ENCODE measurements at regions not wholly inside any gene's neighbourhood (a gene's known extent, or its start where the extent isn't known, plus 50 kb on each side); places are given as distances from the start of the nearest gene placed in this dataset.
"Not testable (repeated sequence)": the region's sequence is repeated elsewhere in the genome, so short reads cannot be mapped to it uniquely, and the experiment has no call there.

GRCh38 chr5:126228934-126229333 is 194.3 kb upstream of the GRAMD2B start:
- no peak for DNase-seq (ENCODE audit: low read depth in 1 of 2, low spot score in 1 of 2)

GRCh38 chr5:126233256-126233655 is 190.0 kb upstream of the GRAMD2B start:
- DNase-seq (ENCODE audit: low read depth in 1 of 2, low spot score in 1 of 2) = no peak

- DNase-seq (ENCODE audit: low read depth in 1 of 2, low spot score in 1 of 2) = no peak
These were observed 188.5 kb upstream of the GRAMD2B start for GRCh38 chr5:126234563-126235195.

DNA sequence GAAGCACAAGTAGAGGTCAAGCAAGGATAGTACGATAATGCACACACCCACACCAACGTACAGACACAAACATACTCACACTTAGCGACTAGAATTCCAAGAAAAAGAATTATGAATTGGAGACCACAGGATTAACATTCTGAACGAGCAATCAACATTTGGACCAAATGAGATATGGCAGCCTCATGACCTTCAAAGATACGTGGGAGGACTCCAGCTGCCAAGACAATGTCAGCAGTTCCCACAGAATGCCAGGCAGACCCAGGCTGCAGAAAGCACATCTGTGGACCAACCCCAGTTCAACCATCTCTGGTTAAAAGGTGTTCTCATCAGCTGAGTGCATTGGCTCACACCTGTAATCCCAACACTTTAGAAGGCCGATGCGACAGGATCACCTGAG is 187.6 kb upstream of the GRAMD2B start:
- no peak for DNase-seq (ENCODE audit: low read depth in 1 of 2, low spot score in 1 of 2)

DNA sequence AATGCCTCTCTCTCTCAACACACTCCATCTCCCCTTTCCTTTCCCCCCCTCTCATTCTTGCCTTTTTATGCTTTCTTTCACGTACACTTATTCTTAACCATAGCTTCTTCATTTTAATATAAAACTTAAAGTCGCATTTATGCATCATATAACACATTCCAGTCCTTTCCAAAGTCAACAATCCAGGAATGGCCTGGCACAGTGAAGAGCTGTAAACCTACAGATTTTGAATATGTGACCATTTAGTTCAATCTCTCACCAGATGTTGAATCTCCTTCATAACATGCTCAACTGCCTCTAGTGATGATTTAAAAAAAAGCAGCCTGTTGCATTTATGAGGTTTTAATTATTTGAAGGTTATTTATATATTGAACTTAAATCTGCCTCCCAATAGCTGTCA is 186.2 kb upstream of the GRAMD2B start:
- DNase-seq (ENCODE audit: low read depth in 1 of 2, low spot score in 1 of 2) = no peak

DNA sequence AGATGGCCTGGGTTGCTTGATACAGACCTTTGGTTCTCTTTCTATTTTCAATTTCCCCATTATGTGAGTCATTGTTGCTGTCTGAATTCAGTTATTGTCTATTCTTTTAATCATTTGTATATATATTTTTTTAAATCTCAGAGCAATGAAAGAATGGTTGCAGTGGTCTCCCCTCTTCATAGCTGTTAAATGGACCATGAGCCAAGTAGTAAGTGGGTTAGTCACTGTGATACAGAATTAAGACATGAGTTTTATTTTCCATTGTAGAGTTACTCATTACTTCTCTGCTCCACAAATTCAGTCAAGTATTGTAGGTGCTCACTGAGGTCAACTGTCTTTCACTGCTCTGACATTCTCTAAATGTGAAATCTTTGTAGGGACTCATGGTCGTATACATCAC is 174.6 kb upstream of the GRAMD2B start:
- no peak for DNase-seq (ENCODE audit: low read depth in 1 of 2, low spot score in 1 of 2)

DNA sequence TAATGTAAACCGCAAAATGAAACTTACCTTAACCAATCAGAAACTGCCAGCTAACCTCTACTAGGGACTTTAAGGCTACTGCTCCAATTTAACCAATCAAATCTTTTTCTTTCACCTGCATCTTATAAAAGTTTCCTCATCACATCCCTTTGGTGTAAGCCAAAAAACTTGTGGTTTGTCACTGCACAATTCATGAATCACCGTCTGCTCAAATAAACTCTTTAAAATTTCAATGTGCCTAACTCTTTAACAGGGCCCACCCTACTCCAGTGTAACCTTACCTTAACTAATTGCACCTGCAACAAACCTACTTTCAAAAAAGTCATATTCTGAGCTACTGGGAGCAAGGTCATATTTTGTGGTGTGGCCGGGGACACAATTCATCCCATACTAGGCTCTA is 172.2 kb upstream of the GRAMD2B start:
- DNase-seq (ENCODE audit: low read depth in 1 of 2, low spot score in 1 of 2) = no peak

GRCh38 chr5:126253406-126253805 is 169.8 kb upstream of the GRAMD2B start:
- no peak for DNase-seq (ENCODE audit: low read depth in 1 of 2, low spot score in 1 of 2)

GRCh38 chr5:126263591-126264184 is 159.5 kb upstream of the GRAMD2B start:
- DNase-seq (ENCODE audit: low read depth in 1 of 2, low spot score in 1 of 2) = no peak

DNA sequence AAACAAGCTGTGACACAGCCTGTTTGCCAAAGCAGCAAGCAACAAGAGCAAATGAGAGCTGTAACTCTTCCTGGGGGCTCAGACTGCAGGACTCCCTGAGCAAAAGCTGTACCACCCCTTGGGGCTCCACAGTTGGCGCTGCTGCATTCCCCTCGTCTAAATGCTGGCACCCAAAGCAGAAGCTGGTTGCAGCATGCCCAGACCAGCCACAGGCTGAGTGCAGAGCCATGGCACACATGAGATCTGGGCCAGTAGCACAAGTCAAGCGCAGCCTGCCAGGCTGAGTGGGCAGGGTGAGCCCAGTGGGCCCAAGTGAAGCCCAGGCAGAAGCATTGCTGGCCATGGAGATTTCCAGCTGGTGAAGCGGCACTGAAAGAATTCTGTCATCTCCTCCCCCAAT is 157.3 kb upstream of the GRAMD2B start:
- no peak for DNase-seq (ENCODE audit: low read depth in 1 of 2, low spot score in 1 of 2)

DNA sequence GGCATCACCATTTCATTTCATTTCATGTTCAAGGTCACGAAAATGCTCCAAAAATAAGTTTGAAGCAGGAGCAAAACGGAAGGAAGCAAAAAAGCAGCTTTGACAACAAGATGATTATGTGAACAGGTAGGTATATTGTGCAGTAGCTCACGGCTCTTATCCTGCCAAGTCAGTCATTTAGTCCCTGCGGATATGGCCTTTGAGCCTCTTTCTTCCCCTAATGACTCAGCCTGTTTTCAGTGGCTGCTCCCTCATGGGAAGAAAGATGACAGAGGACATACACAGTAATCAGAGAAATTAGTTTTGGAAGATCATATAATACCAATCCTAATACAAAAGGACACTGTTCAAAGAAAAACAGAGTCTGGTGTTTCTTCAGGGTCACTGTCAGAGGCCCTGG is 155.8 kb upstream of the GRAMD2B start:
- DNase-seq (ENCODE audit: low read depth in 1 of 2, low spot score in 1 of 2) = no peak

- no peak for DNase-seq (ENCODE audit: low read depth in 1 of 2, low spot score in 1 of 2)
These were observed 154.4 kb upstream of the GRAMD2B start for GRCh38 chr5:126268697-126269315.

DNA sequence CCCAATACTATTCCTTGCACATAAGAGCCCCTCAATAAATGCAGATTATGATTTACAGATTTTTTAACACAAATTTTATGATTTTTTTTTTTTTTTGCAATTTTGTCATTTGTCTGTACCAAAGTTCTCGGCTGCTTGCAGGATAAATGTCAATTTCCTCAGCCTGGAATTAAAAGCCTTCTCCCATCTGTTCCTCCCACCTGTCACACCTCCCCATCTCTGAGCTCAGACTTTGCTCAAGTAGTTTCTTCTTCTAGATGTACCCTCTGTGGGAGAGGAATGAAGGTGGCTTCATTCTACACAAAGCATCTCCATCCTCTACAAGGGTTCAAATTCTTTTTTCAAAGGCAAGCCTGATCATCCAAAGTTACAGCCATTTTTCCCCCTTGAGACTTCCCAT is 153.7 kb upstream of the GRAMD2B start:
- no peak for DNase-seq (ENCODE audit: low read depth in 1 of 2, low spot score in 1 of 2)

DNA sequence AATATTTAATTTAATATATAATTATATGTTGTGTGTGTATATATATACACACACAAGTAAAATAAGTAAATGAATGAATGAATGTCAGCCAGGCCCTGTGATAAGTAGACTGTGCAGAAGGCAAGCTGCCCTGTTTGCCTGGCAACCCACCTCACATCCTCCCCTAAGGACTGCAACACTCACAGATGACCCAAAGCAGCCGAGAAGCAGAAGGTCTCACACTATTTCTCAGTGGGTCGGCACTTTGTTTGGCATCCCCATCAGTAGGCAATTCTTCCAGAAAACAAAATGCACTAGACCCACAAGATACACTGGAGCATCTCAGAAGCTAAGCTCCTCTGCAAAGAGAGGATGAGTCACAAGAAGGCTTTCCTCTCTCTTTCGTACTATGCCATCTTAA is 152.1 kb upstream of the GRAMD2B start:
- DNase-seq (ENCODE audit: low read depth in 1 of 2, low spot score in 1 of 2) = no peak

DNA sequence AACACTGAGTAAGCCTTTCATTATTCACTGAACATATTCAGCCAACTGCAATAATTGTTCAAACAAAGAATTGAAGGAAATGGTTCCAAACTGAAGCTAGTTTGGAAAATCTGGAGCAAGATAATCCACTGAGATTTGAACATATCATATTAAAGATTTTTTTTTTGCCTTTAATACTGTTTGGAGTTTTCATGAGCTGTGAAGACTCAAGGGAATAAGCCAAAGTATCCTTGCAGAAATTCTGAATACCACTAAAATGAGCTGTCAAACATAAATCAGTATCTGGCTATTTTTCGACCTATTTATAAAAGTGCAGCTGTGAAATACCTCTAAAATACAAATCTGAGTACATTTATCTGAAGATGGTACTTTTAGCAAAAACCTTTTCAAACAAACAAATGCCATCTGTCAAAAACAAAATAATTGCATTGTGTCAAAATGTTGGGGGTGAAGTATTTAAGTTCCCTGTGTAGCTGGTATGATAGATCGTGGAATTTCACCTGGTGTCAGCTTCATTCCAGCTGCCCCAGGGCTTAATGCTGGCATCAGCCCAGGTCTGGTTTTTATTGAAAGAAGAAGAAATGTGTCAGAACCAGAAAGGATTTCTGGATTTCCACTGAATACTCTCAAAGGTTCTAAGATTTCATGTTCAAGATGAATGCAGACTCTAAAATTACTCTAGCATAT is 149.0 kb upstream of the GRAMD2B start:
- no peak for DNase-seq (ENCODE audit: low read depth in 1 of 2, low spot score in 1 of 2)

DNA sequence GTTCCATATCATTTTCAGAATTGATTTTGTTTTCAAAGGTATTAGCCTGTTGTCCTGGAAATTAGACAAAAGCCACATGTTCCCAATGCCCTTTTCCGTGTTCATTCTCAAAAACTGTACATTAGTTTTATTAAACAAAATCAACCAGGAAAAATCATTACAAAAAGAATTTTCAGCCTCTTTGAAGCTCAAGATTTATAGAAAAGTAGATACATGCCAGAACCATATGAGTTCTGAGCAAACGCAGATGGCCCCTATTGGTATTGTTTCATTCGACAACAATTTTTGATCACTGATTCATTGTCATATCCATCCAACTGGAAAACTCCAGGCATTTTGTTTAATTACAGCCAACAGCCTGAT is 148.5 kb upstream of the GRAMD2B start:
- DNase-seq (ENCODE audit: low read depth in 1 of 2, low spot score in 1 of 2) = no peak

DNA sequence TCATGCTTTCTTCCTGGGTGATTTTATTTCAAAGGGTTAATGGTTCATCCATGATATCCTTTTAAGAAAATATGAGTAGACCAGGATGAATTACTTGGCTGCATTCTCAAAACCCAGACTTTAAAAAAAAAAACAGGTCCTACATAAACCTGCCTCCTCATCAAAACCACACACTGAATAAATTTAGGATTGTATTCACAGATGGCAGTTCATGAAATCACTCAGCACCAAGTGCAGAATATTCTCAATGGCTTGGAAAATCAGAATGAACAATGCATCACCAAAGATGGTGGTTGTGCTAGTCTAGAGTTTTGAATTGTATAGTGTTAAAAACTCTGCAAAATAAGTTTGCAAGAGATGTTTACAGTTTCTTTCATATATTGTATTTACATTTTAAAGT is 145.4 kb upstream of the GRAMD2B start:
- no peak for DNase-seq (ENCODE audit: low read depth in 1 of 2, low spot score in 1 of 2)

GRCh38 chr5:126280343-126280742 is 142.9 kb upstream of the GRAMD2B start:
- no peak for DNase-seq (ENCODE audit: low read depth in 1 of 2, low spot score in 1 of 2)

DNA sequence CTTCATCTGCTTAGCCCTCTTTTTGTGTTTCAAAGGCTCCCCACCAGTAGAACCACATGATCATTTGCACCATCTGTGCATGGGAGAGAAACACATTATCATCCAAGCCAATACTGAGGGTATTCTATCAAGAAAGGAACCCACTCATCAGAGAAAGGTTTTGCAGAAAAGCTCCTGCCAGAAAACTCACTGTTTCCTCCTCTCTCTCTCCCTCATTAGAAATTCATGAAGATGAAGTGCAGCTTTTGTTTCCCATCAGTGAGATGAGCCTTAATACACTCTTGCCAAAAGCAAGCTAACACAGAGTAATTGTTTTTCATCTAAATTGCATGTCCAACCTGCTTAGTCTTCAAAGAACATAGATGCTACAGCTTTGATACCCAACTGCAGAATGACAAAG is 142.4 kb upstream of the GRAMD2B start:
- no peak for DNase-seq (ENCODE audit: low read depth in 1 of 2, low spot score in 1 of 2)

- no peak for DNase-seq (ENCODE audit: low read depth in 1 of 2, low spot score in 1 of 2)
These were observed 138.1 kb upstream of the GRAMD2B start for GRCh38 chr5:126284977-126285696.

DNA sequence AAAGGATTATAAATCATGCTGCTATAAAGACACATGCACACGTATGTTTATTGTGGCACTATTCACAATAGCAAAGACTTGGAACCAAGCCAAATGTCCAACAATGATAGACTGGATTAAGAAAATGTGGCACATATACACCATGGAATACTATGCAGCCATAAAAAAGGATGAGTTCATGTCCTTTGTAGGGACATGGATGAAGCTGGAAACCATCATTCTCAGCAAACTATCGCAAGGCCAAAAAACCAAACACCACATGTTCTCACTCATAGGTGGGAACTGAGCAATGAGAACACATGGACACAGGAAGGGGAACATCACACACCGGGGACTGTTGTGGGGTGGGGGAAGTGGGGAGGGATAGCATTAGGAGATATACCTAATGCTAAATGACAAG is 127.1 kb upstream of the GRAMD2B start:
- not testable (repeated sequence) for DNase-seq (ENCODE audit: low read depth in 1 of 2, low spot score in 1 of 2)

- DNase-seq (ENCODE audit: low read depth in 1 of 2, low spot score in 1 of 2) = no peak
These were observed 122.9 kb upstream of the GRAMD2B start for GRCh38 chr5:126300293-126300692.
